ENCODE measurements at regions not wholly inside any gene's neighbourhood (a gene's known extent, or its start where the extent isn't known, plus 50 kb on each side); places are given as distances from the start of the nearest gene placed in this dataset.
"Not testable (repeated sequence)": the region's sequence is repeated elsewhere in the genome, so short reads cannot be mapped to it uniquely, and the experiment has no call there.

GRCh38 chr2:104975851-104976250, 62.0 kb upstream of the MRPS9 start:
- DNase-seq (no peak), ATAC-seq (no peak)
- no peaks in the 10 kb centered on the region for H3K4me1 ChIP-seq
- no peak for TF ChIP-seq CTCF (IDR thresholded peaks at IDR 0.05)
- intact Hi-C loops (cut with DNase I), result no loop called here
- no peak overlapping the region for H3K4me3 ChIP-seq
- 66 to 67% methylated on average over 3 of the region's 3 CpGs for WGBS, 2 donors
- no peaks in the 10 kb centered on the region for H3K9me3 ChIP-seq
- no peak overlapping the region for H3K27ac ChIP-seq
- H3K36me3 ChIP-seq, result no peaks in the 10 kb centered on the region
- H3K27me3 ChIP-seq, result peaks cover 0 to 2% (median 0%) of the 10 kb centered on the region in 7 donors

DNA sequence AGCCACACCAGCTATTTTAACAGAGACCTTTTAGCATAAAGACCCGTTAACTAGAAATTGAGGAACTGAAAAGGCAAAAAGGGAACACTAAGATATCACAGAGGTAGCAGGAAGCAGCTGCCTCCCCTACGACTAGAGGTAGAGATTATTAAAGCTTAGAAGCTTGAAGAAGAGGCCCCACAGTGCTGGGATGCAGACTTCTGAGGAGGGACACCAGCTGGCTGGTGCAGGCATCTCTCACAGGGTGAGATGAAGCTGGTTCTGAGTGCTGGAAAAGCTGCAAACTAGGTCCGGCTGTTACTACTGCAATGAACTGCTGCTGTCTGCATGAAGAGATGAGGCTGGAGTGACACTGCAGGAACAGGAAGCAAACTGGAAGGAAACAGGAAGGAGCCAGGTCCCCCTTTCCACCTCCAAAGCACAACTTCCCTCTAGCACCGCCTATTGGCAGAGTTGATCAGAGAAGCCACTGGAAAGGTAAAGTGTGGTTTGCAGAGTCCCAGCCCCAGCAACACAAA, 61.2 kb upstream of the MRPS9 start:
- H3K27ac ChIP-seq, result no peak overlapping the region
- ATAC-seq, result no peak
- H3K4me3 ChIP-seq, result no peak overlapping the region
- WGBS, 2 donors, result 50 to 61% methylated on average over 4 of the region's 4 CpGs
- intact Hi-C loops (cut with DNase I), result no loop called here
- no peaks in the 10 kb centered on the region for H3K9me3 ChIP-seq
- no peak for TF ChIP-seq CTCF (IDR thresholded peaks at IDR 0.05)
- DNase-seq, result no peak
- H3K27me3 ChIP-seq, result peaks cover 0 to 2% (median 0%) of the 10 kb centered on the region in 7 donors
- no peaks in the 10 kb centered on the region for H3K4me1 ChIP-seq
- H3K36me3 ChIP-seq, result no peaks in the 10 kb centered on the region

- no peak for TF ChIP-seq CTCF (IDR thresholded peaks at IDR 0.05)
- H3K9me3 ChIP-seq, result no peaks in the 10 kb centered on the region
- H3K4me1 ChIP-seq, result no peaks in the 10 kb centered on the region
- no peak for ATAC-seq
- no peak for DNase-seq
- 89 to 90% methylated on average over 1 of the region's 1 CpG for WGBS, 2 donors
- no peak overlapping the region for H3K27ac ChIP-seq
- H3K4me3 ChIP-seq, result no peak overlapping the region
- intact Hi-C loops (cut with DNase I), result no loop called here
- peaks cover 0 to 2% (median 0%) of the 10 kb centered on the region in 7 donors for H3K27me3 ChIP-seq
- no peaks in the 10 kb centered on the region for H3K36me3 ChIP-seq
Measured at GRCh38 chr2:104977958-104978357, 59.9 kb upstream of the MRPS9 start.

- DNase-seq; intact Hi-C loops (cut with DNase I): not testable (repeated sequence)
- 78 to 81% methylated on average over 6 of the region's 6 CpGs for WGBS, 2 donors
Measured at GRCh38 chr2:104979786-104980185, 58.1 kb upstream of the MRPS9 start.

GRCh38 chr2:104982111-104982510, 55.8 kb upstream of the MRPS9 start:
- no peaks in the 10 kb centered on the region for H3K27me3 ChIP-seq
- no peak overlapping the region for H3K27ac ChIP-seq
- no peak for TF ChIP-seq CTCF (IDR thresholded peaks at IDR 0.05)
- WGBS, 2 donors, result 82 to 83% methylated on average over 7 of the region's 7 CpGs
- intact Hi-C loops (cut with DNase I), result no loop called here
- H3K9me3 ChIP-seq, result peaks cover 0 to 6% (median 0%) of the 10 kb centered on the region in 11 donors
- no peaks in the 10 kb centered on the region for H3K4me1 ChIP-seq
- DNase-seq (no peak), ATAC-seq (no peak)
- no peak overlapping the region for H3K4me3 ChIP-seq
- H3K36me3 ChIP-seq, result no peaks in the 10 kb centered on the region

More at GRCh38 chr2:104979786-104980185, 58.1 kb upstream of the MRPS9 start:
- H3K4me3 ChIP-seq, H3K9me3 ChIP-seq, H3K36me3 ChIP-seq, H3K27me3 ChIP-seq, H3K27ac ChIP-seq, H3K4me1 ChIP-seq, ATAC-seq: not testable (repeated sequence)
